ENCODE measurements at regions not wholly inside any gene's neighbourhood (a gene's known extent, or its start where the extent isn't known, plus 50 kb on each side); places are given as distances from the start of the nearest gene placed in this dataset.

- TF ChIP-seq CTCF (IDR thresholded peaks at IDR 0.05; ENCODE audit: extremely low read depth in 1 of 2, insufficient read depth in 1 of 2, low read depth in 1 of 2, low read length in 2 of 2) (no peak), MAX (IDR thresholded peaks at IDR 0.05; ENCODE audit: insufficient read depth, insufficient read length) (no peak), POLR2AphosphoS5 (IDR thresholded peaks at IDR 0.05; ENCODE audit: insufficient read depth, low read depth, low read length) (no peak)
These were observed 80.8 kb downstream of the NR2F2 start for GRCh38 chr15:96411056-96412031.

Measured in endothelial cell of umbilical vein (primary cell).